ENCODE measurements at regions not wholly inside any gene's neighbourhood (a gene's known extent, or its start where the extent isn't known, plus 50 kb on each side); places are given as distances from the start of the nearest gene placed in this dataset.

DNA sequence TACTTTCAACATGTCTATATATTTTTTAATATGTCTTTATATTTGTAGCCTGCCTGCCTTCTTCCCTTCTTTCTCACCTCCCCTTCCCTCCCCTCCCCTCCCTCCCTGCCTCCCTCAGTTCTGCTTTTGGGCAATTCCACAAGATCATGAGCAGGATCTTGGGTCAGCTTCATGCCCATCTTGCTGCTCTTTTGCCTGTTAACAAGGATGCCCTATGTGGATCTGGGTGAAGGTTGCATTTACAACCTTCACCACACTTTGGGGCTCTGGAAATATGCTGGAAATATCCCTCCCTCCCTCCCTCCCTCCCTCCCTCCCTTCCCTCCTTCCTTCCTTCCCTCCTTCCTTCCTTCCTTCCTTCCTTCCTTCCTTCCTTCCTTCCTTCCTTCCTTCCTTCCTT is 334.1 kb upstream of the FAM98A start:
- no peaks in the 10 kb centered on the region for H3K79me2 ChIP-seq (ENCODE audit: control insufficient read depth, low read length)
- no peak overlapping the region for H3K4me3 ChIP-seq (ENCODE audit: low read length)
- H3K27ac ChIP-seq (ENCODE audit: low read depth, low read length) = no peak overlapping the region
- H3F3A ChIP-seq (ENCODE audit: control insufficient read depth, insufficient read depth) = no peaks in the 10 kb centered on the region
- no peaks in the 10 kb centered on the region for H3K27me3 ChIP-seq (ENCODE audit: control insufficient read depth, low read length)
- H3K4me1 ChIP-seq (ENCODE audit: control insufficient read depth, low read length) = no peaks in the 10 kb centered on the region
- no peaks in the 10 kb centered on the region for H3K9me2 ChIP-seq (replicated peaks; ENCODE audit: control insufficient read depth, low read length)
- H3K4me2 ChIP-seq (ENCODE audit: low read length) = no peak overlapping the region
- no peaks in the 10 kb centered on the region for H4K20me1 ChIP-seq (ENCODE audit: control insufficient read depth, insufficient read depth, low read depth, low read length)
- H3K36me3 ChIP-seq (ENCODE audit: control insufficient read depth, low read length) = no peaks in the 10 kb centered on the region
- TF ChIP-seq, protein P1, sequence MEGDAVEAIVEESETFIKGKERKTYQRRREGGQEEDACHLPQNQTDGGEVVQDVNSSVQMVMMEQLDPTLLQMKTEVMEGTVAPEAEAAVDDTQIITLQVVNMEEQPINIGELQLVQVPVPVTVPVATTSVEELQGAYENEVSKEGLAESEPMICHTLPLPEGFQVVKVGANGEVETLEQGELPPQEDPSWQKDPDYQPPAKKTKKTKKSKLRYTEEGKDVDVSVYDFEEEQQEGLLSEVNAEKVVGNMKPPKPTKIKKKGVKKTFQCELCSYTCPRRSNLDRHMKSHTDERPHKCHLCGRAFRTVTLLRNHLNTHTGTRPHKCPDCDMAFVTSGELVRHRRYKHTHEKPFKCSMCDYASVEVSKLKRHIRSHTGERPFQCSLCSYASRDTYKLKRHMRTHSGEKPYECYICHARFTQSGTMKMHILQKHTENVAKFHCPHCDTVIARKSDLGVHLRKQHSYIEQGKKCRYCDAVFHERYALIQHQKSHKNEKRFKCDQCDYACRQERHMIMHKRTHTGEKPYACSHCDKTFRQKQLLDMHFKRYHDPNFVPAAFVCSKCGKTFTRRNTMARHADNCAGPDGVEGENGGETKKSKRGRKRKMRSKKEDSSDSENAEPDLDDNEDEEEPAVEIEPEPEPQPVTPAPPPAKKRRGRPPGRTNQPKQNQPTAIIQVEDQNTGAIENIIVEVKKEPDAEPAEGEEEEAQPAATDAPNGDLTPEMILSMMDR (IDR thresholded peaks at IDR 0.05; ENCODE audit: low read depth, low read length, poor library complexity, severe bottlenecking) = no peak
- no peak for TF ChIP-seq EZH2phosphoT487 (IDR thresholded peaks at IDR 0.05; ENCODE audit: borderline replicate concordance, low read length)
- H3K9me3 ChIP-seq (ENCODE audit: control insufficient read depth, insufficient read depth, low read length) = no peaks in the 10 kb centered on the region

DNA sequence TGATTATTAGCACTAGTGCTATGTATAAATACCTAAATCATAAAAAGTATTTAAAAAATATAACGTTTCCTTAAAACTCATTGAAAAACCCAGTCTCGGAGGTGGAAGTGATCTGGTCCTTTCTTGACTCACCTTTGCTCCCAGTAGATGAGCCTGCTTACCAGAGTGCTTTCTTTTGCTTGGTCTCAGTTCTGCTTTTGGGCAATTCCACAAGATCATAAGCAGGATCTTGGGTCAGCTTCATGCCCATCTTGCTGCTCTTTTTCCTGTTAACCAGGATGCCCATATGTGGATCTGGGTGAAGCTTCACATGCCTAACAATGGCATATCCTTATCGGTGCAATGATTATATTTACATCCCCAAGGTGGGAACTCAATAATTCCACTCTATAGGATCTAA is 332.1 kb upstream of the FAM98A start:
- H3K4me3 ChIP-seq (ENCODE audit: low read length) = no peak overlapping the region
- no peaks in the 10 kb centered on the region for H3K27me3 ChIP-seq (ENCODE audit: control insufficient read depth, low read length)
- no peaks in the 10 kb centered on the region for H4K20me1 ChIP-seq (ENCODE audit: control insufficient read depth, insufficient read depth, low read depth, low read length)
- TF ChIP-seq, protein P1 (IDR thresholded peaks at IDR 0.05; ENCODE audit: low read depth, low read length, poor library complexity, severe bottlenecking) = no peak
- no peak for TF ChIP-seq EZH2phosphoT487 (IDR thresholded peaks at IDR 0.05; ENCODE audit: borderline replicate concordance, low read length)
- H3K9me3 ChIP-seq (ENCODE audit: control insufficient read depth, insufficient read depth, low read length) = no peaks in the 10 kb centered on the region
- no peak overlapping the region for H3K4me2 ChIP-seq (ENCODE audit: low read length)
- no peaks in the 10 kb centered on the region for H3K36me3 ChIP-seq (ENCODE audit: control insufficient read depth, low read length)
- H3K9me2 ChIP-seq (replicated peaks; ENCODE audit: control insufficient read depth, low read length) = no peaks in the 10 kb centered on the region
- no peaks in the 10 kb centered on the region for H3K4me1 ChIP-seq (ENCODE audit: control insufficient read depth, low read length)
- H3K79me2 ChIP-seq (ENCODE audit: control insufficient read depth, low read length) = no peaks in the 10 kb centered on the region
- no peak overlapping the region for H3K27ac ChIP-seq (ENCODE audit: low read depth, low read length)
- H3F3A ChIP-seq (ENCODE audit: control insufficient read depth, insufficient read depth) = no peaks in the 10 kb centered on the region

DNA sequence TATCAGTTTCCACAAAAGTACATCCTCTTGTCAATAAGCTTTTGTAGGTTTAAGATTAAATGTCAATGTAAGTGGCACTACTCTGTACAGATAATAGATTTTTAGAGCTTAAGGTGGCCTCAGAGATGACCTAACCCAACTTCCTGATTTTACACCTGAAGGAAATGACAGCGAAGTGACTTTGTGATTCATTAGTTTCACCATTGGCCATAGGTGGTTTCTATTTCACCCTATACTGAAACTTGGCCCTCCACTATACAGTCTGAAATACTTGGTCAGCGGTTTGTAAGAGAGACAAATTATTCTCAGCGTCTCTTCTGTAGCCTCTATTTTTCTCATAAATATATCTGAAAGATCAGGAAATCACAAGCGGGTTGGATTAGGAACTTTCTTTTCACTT is 330.4 kb upstream of the FAM98A start:
- no peak overlapping the region for H3K27ac ChIP-seq (ENCODE audit: low read depth, low read length)
- H3F3A ChIP-seq (ENCODE audit: control insufficient read depth, insufficient read depth) = no peaks in the 10 kb centered on the region
- H3K79me2 ChIP-seq (ENCODE audit: control insufficient read depth, low read length) = no peaks in the 10 kb centered on the region
- H3K4me3 ChIP-seq (ENCODE audit: low read length) = no peak overlapping the region
- H3K9me3 ChIP-seq (ENCODE audit: control insufficient read depth, insufficient read depth, low read length) = no peaks in the 10 kb centered on the region
- H3K4me1 ChIP-seq (ENCODE audit: control insufficient read depth, low read length) = no peaks in the 10 kb centered on the region
- H3K4me2 ChIP-seq (ENCODE audit: low read length) = no peak overlapping the region
- H4K20me1 ChIP-seq (ENCODE audit: control insufficient read depth, insufficient read depth, low read depth, low read length) = no peaks in the 10 kb centered on the region
- TF ChIP-seq, protein P1 (IDR thresholded peaks at IDR 0.05; ENCODE audit: low read depth, low read length, poor library complexity, severe bottlenecking) = no peak
- TF ChIP-seq EZH2phosphoT487 (IDR thresholded peaks at IDR 0.05; ENCODE audit: borderline replicate concordance, low read length) = no peak
- no peaks in the 10 kb centered on the region for H3K36me3 ChIP-seq (ENCODE audit: control insufficient read depth, low read length)
- H3K9me2 ChIP-seq (replicated peaks; ENCODE audit: control insufficient read depth, low read length) = no peaks in the 10 kb centered on the region
- no peaks in the 10 kb centered on the region for H3K27me3 ChIP-seq (ENCODE audit: control insufficient read depth, low read length)

DNA sequence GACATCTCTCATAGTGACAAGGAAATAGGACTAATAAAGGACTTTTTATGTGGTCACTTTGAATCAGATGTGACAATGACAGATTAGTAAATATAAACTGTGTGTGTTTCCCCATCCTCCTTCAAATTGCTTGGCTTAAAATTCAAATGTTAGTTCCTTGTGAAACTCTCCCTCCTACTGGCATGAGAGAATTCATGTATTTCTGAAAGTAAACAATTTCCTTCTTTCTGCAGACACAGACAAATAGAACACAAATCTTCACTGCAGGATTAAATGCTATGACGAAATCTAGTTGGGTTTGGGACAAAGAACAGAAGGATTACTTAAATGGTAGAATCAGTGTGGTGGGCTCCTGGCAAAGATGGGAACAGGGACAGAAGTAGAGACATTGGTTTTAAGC is 328.7 kb upstream of the FAM98A start:
- H3K4me2 ChIP-seq (ENCODE audit: low read length) = no peak overlapping the region
- H3K79me2 ChIP-seq (ENCODE audit: control insufficient read depth, low read length) = no peaks in the 10 kb centered on the region
- no peaks in the 10 kb centered on the region for H3K9me2 ChIP-seq (replicated peaks; ENCODE audit: control insufficient read depth, low read length)
- H3K4me1 ChIP-seq (ENCODE audit: control insufficient read depth, low read length) = no peaks in the 10 kb centered on the region
- H3K9me3 ChIP-seq (ENCODE audit: control insufficient read depth, insufficient read depth, low read length) = no peaks in the 10 kb centered on the region
- H3K36me3 ChIP-seq (ENCODE audit: control insufficient read depth, low read length) = no peaks in the 10 kb centered on the region
- H3K27me3 ChIP-seq (ENCODE audit: control insufficient read depth, low read length) = no peaks in the 10 kb centered on the region
- H4K20me1 ChIP-seq (ENCODE audit: control insufficient read depth, insufficient read depth, low read depth, low read length) = no peaks in the 10 kb centered on the region
- H3K4me3 ChIP-seq (ENCODE audit: low read length) = no peak overlapping the region
- TF ChIP-seq, protein P1 (IDR thresholded peaks at IDR 0.05; ENCODE audit: low read depth, low read length, poor library complexity, severe bottlenecking) = no peak
- TF ChIP-seq EZH2phosphoT487 (IDR thresholded peaks at IDR 0.05; ENCODE audit: borderline replicate concordance, low read length) = no peak
- H3F3A ChIP-seq (ENCODE audit: control insufficient read depth, insufficient read depth) = no peaks in the 10 kb centered on the region
- no peak overlapping the region for H3K27ac ChIP-seq (ENCODE audit: low read depth, low read length)
